A673 (cell line): ENCODE measurements at regions not wholly inside any gene's neighbourhood (a gene's known extent, or its start where the extent isn't known, plus 50 kb on each side); places are given as distances from the start of the nearest gene placed in this dataset.

ENCODE experiments used
- BruUV-seq: library from RNA; stranded (reverse); fragments of 400-500 nt; replicated peaks from 2 replicates; lab custom pipeline; 2021; lab: Mats Ljungman, UMichigan
- CTCF ChIA-PET: fragments of 300-600 bp; sonication (Branson Sonifier 250); formaldehyde crosslinking; loops from one replicate; lab custom pipeline; 2022; ENCODE audit warnings: antibody characterized with exemption; lab: Charles Lee
- POLR2A ChIA-PET: fragments of 300-600 bp; sonication (Branson Sonifier 250); formaldehyde crosslinking; loops from one replicate; lab custom pipeline; 2022; ENCODE audit warnings: antibody characterized with exemption; ENCODE audit not compliant: low non-redundant PET; lab: Charles Lee
- DNase-seq: peaks from one replicate; pipeline ENCODE4 v3.0.0-alpha.2; 2015; ENCODE audit warnings: low spot score
- H3K27ac ChIP-seq: fragments of 200-600 bp; sonication (generic); 2 replicates; pipeline ENCODE4 v1.5.1; 2016; ENCODE audit warnings: mixed run types, low read depth, mild to moderate bottlenecking, mixed read lengths, antibody characterized with exemption, low read length; ENCODE audit not compliant: poor library complexity, severe bottlenecking
- H3K27me3 ChIP-seq: fragments of 200-600 bp; sonication (generic); replicated peaks from 2 replicates; pipeline ENCODE4 v1.6.1; 2017; ENCODE audit warnings: mixed run types, low read depth, mild to moderate bottlenecking, mixed read lengths, antibody characterized with exemption, low read length; ENCODE audit not compliant: insufficient read depth, poor library complexity
- H3K36me3 ChIP-seq: fragments of 200-600 bp; sonication (generic); 2 replicates; pipeline ENCODE4 v1.6.1; 2016; ENCODE audit warnings: mixed run types, mild to moderate bottlenecking, mixed read lengths, antibody characterized with exemption, low read length; ENCODE audit not compliant: insufficient read depth, poor library complexity, severe bottlenecking
- H3K4me1 ChIP-seq: fragments of 200-600 bp; sonication (generic); 2 replicates; pipeline ENCODE4 v1.6.1; 2017; ENCODE audit warnings: mixed run types, mild to moderate bottlenecking, mixed read lengths, antibody characterized with exemption, low read length; ENCODE audit not compliant: insufficient read depth, poor library complexity, severe bottlenecking
- H3K4me3 ChIP-seq: fragments of 200-600 bp; sonication (generic); 2 replicates; pipeline ENCODE4 v1.5.1; 2016; ENCODE audit warnings: low read depth, mixed run types, mild to moderate bottlenecking, mixed read lengths, low read length; ENCODE audit not compliant: poor library complexity, severe bottlenecking
- H3K9me3 ChIP-seq: fragments of 200-600 bp; sonication (generic); 2 replicates; pipeline ENCODE4 v1.6.1; 2016; ENCODE audit warnings: mixed run types, low read depth, mild to moderate bottlenecking, mixed read lengths, antibody characterized with exemption, low read length; ENCODE audit not compliant: poor library complexity, severe bottlenecking
- EZH2 ChIP-seq: fragments of 200-600 bp; sonication (generic); IDR thresholded peaks from 2 replicates; pipeline ENCODE4 v1.6.1; 2017; ENCODE audit warnings: borderline replicate concordance, low read depth, mild to moderate bottlenecking, mixed read lengths, antibody characterized with exemption, low read length; ENCODE audit not compliant: poor library complexity, severe bottlenecking
- intact Hi-C: fragments of 100-400 bp; cut with micrococcal nuclease; formaldehyde crosslinking; loops from one replicate; pipeline ENCODE4 v1.10.0; 2022; ENCODE audit not compliant: unreplicated experiment
- TF ChIP-seq, protein P1 (sequence below): fragments of 300-800, 200-600 bp; sonication (generic); conservative IDR thresholded peaks from 2 replicates; pipeline ENCODE4 v1.5.1; 2017; ENCODE audit warnings: low read depth, mild to moderate bottlenecking, antibody characterized with exemption, low read length, moderate library complexity, mixed read lengths

DNA sequence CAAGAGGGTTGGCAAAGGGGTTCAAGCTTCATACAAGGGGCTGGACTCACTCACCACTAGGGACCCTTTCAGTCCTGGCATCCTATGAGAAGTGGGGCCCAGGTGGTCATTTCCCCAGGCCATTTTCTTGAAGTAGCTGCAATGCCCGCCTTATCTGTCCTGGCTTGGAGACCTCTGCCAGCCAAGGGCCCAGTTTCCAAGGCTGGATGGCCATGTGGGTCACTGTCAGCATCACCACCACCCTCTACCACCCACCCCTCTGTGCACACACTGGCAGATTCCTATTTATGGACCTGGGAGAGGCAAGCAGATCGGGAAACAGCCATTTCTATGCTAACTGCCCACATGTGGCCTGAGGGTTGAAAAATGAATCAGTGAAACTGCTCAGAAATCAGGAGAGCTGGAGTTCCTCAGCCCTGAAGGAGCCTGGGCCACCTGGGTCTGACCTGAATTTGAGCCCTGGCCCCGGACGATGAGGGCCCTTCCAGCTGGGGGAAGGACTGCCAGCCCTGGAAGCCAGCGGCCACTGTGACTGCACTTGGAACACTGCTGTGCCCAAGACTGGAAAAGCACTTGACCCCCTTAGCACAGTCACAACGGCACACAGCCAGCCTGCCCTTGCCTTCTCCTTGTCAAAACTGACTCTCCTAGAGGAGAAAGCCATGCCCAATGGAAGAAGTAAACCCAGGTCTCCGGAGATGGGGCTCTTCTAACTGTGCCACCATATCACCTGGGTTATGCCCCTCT, 442.2 kb downstream of the BUD13 start:
- Histone ChIP-seq H3K4me3 (no peak overlapping the region), H3K9me3 (no peaks in the 10 kb centered on the region), H3K27me3 (no peaks in the 10 kb centered on the region), H3K36me3 (no peaks in the 10 kb centered on the region), H3K4me1 (no peaks in the 10 kb centered on the region), H3K27ac (no peak overlapping the region)
- DNase-seq, result no peak
- POLR2A ChIA-PET, result no interaction called here
- CTCF ChIA-PET, result no interaction called here
- intact Hi-C loops, result no loop called here
- TF ChIP-seq, protein P1, sequence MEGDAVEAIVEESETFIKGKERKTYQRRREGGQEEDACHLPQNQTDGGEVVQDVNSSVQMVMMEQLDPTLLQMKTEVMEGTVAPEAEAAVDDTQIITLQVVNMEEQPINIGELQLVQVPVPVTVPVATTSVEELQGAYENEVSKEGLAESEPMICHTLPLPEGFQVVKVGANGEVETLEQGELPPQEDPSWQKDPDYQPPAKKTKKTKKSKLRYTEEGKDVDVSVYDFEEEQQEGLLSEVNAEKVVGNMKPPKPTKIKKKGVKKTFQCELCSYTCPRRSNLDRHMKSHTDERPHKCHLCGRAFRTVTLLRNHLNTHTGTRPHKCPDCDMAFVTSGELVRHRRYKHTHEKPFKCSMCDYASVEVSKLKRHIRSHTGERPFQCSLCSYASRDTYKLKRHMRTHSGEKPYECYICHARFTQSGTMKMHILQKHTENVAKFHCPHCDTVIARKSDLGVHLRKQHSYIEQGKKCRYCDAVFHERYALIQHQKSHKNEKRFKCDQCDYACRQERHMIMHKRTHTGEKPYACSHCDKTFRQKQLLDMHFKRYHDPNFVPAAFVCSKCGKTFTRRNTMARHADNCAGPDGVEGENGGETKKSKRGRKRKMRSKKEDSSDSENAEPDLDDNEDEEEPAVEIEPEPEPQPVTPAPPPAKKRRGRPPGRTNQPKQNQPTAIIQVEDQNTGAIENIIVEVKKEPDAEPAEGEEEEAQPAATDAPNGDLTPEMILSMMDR, result no peak
- no peak for TF ChIP-seq EZH2
- no TSS peak for BruUV-seq

DNA sequence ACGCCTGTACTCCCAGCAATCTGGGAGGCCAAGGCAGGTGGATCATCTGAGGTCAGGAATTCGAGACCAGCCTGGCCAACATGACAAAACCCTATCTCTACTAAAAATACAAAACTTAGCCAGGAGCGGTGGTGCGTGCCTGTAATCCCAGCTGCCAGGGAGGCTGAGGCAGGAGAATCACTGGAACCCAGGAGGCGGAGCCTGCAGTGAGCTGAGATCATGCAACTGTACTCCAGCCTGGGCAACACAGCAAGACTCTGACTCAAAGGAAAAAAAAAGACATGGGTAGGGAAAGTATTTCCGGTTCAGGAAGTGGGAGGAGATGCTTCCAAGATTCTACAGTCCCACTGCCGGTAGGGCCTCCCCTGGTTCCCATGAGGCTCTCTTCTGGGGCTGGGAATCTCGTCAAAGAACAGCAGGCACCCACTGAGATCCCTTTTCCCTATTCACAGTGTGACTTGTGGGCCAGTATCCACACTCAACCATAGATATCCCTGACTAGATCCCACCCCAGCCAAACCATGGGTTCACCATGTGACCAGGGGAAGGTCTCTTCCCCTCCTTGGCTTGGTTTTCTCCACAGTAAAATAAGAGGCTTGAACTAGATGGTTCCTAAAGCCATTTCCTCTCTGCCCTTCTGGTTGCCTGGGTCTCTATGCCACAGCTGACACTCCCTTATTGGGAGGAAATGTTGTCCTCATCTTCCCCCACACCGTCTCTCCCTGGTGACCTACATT, 443.3 kb downstream of the BUD13 start:
- intact Hi-C loops, result no loop called here
- H3K9me3 ChIP-seq, result no peaks in the 10 kb centered on the region
- H3K36me3 ChIP-seq, result no peaks in the 10 kb centered on the region
- BruUV-seq, result no TSS peak
- TF ChIP-seq EZH2, result no peak
- TF ChIP-seq, protein P1, result no peak
- ChIA-PET CTCF (no interaction called here), POLR2A (no interaction called here)
- H3K4me3 ChIP-seq, result no peak overlapping the region
- H3K27ac ChIP-seq, result no peak overlapping the region
- no peaks in the 10 kb centered on the region for H3K27me3 ChIP-seq
- H3K4me1 ChIP-seq, result no peaks in the 10 kb centered on the region
- no peak for DNase-seq

DNA sequence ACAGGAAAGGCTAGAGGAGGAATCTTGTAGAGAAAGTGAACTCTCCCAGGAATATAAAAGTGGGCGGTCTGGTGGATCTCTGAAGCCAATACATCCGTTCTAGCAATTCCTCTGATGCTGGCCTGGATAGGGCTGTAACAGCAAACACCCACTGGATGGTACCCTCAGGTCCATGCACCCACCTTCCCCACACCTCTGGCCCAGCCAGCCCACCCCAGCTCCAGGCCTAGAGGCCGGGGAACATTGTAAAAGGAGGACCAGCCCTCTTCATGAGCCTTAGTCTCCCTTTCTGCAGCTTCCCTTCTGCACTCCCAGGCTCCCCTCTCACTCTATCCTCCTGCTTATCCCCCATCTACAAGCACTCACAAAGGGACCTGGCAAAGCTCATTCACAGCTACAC, 443.9 kb downstream of the BUD13 start:
- no peaks in the 10 kb centered on the region for H3K27me3 ChIP-seq
- no peak overlapping the region for H3K4me3 ChIP-seq
- POLR2A ChIA-PET, result no interaction called here
- DNase-seq, result no peak
- H3K27ac ChIP-seq, result no peak overlapping the region
- intact Hi-C loops, result no loop called here
- H3K4me1 ChIP-seq, result no peaks in the 10 kb centered on the region
- TF ChIP-seq EZH2, result no peak
- TF ChIP-seq, protein P1, result no peak
- CTCF ChIA-PET, result no interaction called here
- H3K36me3 ChIP-seq, result no peaks in the 10 kb centered on the region
- H3K9me3 ChIP-seq, result no peaks in the 10 kb centered on the region
- BruUV-seq, result no TSS peak
